HPDE6-E6E7 (cell line): ENCODE measurements at regions not wholly inside any gene's neighbourhood (a gene's known extent, or its start where the extent isn't known, plus 50 kb on each side); places are given as distances from the start of the nearest gene placed in this dataset.

Experiments
- DNase-seq: peaks from one replicate; pipeline ENCODE4 v3.0.0; 2011; ENCODE audit warnings: missing footprints; ENCODE audit errors: extremely low spot score

DNA sequence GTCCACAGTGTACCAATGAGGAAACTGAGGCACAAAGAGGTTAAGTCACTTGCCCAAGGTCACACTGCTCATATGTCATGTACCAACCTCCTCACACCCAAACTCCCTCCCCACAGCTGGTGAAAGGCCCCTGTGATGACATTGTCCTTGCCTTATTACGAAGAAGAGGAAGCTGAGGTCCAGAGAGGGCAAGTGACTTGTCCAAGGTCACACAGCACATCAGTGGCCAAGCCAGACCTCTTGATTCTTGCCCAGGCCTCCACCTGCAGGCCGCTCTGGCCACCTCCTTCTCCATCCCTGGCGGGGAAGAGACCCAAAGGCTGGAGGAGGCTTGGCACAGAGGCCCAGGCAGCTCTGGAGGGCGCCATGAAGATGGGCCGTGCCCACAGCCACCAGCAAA lies 492.4 kb downstream of the PTPRU start:
- no peak for DNase-seq

DNA sequence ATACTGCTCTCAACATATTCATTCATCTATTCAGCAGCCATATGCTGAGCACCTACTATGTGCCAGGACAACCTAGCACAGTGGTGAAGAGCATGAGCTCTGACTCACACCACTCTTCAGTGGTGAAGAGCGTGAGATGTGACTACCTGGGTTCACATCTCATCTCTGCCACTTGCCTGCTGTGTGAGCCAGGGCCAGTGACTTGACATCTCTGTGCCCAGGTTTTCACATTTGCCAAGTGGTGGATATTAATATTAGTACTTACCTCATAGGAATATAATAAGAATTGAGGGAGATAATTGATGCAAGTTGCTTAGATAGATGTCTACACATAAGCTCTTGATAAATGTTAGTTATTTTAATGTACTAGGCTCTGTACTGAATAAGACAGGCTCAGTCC lies 488.9 kb downstream of the PTPRU start:
- DNase-seq: no peak

DNA sequence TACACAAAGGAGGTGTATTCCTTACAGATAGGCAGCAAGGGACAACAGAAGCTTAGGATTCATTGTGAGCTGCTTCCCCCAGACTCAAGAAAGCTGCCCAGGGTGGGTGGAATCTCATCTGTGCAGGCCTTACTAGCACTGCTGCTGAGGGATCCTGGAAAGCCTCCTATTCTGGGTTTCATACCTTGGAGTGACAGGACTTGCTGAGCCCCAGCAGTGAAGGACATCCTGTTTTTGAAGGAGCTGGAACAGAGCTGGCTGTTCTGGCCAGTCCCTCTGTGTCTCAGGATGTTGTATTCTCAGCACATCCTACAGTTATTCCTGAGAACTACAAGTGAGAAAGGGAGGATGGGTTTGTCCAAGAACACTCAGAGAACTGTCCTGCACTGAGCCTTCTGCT lies 486.3 kb downstream of the PTPRU start:
- no peak for DNase-seq

DNA sequence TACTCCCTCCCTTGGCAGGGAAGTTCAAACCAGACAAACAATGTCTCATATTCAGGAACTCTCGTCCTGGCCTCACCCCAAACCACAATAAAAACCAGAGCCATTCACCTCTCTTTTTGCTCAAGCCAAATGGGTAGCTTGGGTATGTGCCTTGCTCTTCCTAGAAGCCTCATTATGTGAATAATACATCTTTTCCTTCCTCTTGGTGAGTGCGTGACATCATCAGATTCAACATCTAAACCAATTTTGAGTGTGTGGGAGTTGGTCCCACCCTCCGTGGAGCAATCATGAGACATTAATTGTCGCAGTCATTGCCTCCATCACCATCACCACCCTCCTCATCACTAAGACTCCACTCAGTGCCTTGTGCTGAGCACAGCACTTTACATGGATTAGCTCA lies 482.9 kb downstream of the PTPRU start:
- DNase-seq: no peak

DNA sequence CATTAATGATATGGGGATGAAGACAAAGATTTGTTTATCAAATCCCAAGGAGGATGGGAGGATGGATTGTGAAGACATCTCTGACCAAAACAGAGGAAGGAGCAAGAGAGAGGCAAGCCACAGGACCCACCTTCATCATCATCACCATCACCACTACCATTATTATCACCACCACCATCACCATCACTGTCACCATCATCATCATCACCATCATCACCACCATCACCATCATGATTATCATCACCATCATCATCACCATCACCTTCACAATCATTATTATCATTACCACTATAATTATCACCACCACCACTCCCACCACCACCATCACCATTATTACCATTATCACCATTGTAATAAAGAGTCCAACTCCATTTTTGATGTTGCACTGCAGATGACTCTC lies 482.5 kb downstream of the PTPRU start:
- DNase-seq: no peak

DNA sequence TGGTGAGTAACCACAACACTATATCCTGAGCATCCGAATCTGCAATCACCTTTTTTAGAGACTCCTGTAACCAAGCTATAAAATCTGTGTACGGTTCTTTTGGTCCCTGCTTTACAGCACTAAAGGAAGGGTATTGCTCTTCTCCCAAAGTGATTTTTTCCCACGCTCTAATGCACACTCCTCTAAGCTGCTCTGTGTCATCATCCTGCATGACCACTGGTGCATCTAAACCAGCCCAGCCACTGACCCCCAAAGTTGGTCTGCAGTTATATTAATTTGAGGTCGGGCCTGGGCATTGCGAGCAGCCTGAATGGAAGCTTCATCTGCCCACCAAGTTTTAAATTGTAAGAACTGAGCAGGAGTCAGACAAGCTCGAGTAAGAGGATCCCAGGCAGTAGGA lies 480.0 kb downstream of the PTPRU start:
- no peak for DNase-seq

DNA sequence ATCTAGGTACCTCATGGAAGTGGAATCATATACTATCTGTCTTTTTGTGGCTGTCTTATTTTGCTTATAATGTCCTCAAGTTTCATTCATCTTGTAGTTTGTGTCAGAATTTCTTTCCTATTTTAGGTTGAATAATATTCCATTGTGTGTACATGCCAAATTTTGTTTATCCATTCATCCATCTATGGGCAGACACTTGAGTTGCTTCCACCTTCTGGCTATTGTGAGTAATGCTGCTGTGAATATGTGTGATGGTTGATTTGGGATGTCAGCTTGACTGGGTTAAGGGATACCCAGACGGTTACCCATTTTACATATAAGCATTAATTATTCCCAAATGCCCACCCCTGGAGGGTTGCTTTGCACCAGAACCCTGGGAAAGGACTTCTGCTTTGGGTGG lies 477.5 kb downstream of the PTPRU start:
- DNase-seq: no peak

DNA sequence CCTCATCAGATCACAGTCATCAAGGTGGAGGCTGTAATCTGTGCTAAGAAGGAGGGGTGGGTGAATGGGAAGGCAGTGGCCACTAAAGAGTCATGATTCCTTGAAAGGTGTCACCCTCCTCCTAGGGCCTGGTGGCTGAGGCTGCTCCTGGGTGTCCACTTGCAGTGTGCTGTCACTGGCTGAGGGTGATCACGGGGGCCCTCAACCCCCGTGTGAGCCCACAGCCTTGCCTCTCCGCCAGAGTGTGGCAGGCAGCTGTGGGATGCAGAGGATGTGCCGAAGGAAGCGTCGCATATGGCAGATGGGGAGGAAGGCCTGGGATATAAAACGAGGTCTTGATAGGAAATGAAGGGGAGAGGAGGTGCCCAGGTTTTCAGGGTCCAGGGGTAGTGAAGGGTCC lies 476.5 kb downstream of the PTPRU start:
- no peak for DNase-seq

DNA sequence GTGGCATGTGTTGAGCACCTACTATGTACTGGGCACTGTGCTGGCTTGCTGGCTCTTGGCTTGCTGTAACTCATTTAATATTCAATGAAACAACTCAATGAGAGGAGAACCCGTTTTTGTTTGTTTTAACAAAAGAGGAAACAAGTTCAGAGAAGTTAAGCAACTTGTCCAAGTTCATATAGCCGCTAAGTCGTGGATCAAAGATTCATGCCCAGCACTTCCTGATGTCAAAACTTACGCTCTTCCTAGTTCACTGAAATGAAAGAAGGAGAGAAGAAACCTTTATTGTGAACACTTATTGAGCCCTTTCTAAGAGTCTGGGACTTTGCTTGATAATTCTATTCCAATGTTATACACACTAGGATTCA lies 475.9 kb downstream of the PTPRU start:
- DNase-seq: no peak

DNA sequence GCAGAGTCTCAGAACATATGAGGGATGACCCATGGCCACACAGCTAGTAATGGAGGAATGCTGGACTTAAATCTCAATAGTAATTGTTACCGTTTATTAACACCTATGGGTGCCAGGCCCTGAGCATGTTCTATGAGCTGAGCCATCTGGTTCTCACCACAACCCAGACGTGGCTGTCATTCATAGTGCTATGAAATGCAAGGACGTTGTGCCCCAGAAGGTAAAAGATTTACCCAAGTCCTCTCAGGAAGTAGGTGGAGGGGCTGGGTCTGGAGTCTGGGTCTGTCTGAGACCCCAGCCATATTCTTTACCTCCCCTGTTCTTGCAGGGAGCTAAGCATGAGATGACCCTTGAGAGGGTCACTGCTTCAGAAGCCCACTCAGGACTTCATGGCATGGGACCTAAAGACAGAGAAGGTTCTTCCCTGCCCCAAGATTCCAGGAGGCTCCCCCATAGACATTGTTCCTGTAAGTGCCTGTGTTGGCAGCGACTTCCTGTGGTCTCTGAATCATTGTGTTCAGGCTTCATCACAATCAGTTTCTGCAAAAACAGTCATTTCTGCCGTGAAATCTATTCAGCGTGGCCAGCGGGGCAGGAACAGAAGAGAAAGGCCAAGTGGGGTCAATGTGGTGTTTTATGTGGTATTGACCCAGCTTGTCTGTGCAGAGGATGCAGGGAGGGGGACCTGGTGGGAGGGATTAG lies 475.4 kb downstream of the PTPRU start:
- peak; percentile 29 for DNase-seq

DNA sequence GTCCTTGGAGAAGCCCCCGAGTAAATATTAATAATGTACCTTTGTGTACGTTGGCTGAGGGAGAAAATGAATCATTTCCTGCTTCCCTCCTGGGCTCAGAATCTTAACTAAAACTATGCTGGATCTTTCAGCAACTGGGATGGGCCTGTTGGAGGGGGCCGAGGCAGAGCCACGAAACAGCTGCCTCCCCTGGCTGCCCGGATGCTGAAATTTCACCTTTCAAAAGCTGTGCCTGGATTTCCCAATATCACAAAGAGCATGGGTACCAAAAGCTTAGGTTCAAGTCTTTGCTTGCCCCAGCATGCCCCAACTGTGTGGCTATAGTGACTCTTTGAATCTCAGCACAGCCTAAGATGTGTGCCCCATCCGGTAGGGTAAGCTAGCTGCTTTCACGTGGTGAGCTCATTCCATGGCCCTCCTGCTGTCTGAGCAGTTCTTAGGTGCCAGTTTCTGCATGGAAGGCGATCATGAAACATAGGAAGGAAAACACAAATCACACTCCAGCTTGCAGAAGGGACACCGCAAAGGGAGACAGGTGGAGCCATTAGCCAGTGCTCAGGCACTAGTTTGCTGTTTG lies 473.5 kb downstream of the PTPRU start:
- DNase-seq: peak; percentile 90

DNA sequence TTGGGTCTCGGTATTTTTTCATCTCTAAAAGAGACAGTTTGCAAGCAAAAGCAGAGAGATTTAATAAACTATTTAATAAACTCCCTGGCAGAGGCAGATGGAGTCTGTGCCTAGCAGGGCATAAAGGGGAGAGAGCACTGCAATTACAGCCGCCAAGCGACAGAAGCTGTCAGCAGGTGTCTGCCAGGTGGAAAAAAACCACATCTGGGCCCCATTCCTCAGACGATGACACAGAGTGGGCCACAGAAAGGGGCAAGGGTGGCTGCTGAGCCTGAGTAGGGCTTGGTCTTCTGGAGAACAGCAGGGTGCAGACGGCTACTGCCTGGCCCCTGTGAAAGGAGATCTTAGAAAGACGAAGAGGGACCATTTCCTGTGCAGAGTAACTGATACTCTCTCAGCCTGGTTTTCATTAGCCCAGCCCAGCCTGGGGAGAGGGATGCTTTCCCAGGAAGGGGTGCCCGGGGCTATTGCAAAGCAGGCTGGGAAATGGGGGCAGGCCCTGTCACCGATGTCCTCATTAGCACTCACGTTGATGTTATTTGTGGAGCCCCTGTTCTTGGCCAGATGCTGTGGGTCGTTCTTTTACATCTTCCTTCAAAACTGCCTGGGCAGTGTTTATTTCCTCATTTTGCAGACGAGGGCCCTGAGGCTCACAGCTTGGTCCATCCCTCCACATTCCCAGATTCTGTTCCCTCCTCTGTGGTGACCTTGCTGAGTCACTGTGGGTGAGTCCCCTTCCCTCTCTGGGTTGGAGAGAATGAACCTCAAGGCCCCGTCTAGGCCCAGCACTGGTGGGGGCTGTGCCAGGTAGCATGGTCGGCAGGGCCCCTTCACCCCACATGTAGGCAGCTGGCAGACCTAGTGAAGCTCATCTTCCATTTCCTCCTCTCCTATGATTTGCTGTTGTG lies 472.7 kb downstream of the PTPRU start:
- DNase-seq: peak; percentile 47

DNA sequence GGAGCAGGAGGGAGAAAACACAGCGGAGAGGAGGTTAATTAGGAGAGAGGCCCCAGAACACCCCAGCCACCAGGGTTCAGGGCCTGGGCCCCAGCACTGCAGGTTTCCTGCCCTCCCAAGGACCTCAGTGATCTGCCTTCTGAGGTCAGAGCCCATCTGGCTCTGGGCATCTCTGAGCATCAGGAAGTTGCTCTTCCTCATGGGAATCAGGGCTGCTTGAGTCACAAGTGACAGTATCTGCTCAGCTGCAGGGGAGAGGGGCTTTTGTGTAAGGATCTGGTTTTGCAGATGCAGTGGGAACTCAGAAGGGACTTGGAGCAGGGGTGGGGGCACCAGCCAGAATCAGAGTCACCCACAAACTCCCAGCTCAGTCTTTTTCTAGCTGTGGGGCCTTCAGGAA lies 472.1 kb downstream of the PTPRU start:
- DNase-seq: no peak

DNA sequence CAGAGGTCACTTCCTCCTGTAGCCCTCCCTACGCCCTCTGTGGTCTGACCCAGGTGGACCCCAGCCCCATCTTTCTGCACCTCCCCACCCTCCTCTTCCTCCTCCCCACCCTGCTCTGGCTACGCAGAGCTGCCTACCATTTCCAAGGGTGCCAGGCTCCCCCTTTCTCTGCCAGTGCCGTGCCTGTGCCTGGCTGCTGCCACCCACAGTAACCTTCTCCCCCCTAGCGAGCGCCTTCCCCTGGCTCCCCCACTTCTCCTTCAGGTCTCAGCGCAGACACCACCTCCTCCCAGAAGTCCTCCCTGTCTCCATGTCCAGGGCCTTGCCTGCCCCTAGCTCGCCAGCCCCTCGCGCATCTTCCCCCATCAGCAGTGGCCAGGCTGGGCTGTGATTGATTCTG lies 471.5 kb downstream of the PTPRU start:
- no peak for DNase-seq

DNA sequence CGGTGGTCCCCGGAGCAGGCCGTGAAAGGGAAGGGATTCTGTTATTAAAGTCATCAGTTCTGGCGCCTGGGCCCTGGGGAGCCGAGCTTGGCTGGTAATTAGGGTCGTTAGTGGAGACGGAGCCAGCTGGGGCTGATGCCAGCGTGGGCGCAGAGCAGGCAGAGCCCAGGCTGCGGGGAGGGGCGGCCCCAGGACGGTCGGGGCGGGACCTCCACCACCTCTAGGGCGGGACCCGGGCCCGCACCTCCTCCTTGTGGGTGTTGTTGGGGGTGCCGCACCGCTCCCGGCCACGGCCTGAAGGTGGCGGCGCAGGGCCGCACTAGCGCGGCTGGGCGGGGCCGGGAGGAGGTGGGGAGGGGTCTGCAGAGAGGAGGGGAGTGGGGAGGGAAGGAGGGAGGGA lies 470.6 kb downstream of the PTPRU start:
- peak; percentile 57 for DNase-seq

DNA sequence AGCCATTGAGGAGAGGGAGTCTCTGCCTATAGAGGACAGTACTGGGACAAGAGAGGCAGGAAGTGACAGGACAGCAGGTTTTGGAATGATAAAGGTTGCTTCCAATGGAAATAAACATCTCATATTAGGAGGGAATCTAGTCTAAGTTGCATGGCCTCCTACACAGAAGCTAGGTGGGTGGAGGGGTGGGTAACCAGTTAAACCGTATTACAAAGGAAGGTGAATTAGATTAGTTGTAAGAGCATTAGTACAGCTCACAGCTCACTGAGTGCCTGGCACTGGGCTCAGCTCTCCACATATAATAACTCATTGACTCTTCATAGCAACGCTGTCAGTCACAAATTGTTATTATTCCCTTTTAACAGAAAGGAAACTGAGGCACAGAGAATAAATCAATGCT lies 468.1 kb downstream of the PTPRU start:
- no peak for DNase-seq

DNA sequence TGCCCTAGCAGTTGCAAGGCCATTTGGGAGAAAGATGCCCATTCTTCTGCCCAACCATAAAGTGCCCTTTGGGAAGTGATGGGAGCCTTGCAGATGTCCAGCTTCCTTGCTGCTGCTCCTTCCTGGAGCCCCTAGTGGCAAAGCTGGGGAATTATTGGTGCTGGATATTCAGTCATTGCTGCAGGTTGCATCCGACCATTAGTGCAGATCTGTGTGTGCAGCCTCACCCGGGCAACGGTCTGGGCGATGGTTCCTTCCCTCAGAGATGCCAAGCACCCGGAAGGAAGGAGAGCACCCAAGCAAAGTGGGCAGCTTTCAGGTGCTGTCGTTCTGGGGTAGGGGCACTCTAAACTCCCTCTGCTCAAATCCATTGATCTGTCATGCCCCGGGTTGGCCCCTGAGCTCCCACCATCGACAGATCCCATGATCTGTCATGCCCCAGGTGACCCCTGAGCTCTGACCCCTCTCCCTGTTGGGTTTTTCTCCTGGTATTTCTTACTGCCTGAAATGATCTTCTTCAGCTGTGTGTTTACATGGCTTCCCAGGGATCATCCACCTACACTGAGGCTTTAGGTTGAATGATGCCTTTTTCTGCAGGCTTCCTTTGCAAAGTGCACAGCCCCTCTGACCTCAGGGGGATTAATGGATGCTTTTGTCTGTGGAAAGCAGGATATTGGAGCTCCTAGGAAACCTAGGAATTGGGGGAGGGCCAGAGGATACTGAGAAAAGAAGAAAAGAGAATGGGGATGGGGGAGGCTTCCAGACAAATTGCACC lies 467.5 kb downstream of the PTPRU start:
- peak; percentile 68 for DNase-seq

DNA sequence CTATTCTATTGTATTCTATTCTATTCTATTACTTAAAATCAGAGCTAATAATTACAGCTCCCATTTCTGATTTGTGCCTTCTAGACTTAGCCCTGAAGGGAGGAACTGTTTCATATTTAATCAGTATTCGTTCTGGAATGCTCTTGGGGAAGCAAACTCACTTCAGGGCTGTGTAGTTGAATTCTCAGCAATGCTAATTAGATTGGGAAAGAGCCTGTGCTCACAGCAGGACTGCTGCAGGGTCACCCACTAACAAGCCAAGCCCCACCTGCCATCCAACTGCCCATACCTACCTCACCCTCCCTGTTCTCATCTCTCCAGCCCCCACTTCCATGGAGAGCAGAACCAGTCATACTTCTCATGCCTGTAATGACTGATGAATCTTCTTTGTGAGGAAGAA lies 464.2 kb downstream of the PTPRU start:
- DNase-seq: no peak

DNA sequence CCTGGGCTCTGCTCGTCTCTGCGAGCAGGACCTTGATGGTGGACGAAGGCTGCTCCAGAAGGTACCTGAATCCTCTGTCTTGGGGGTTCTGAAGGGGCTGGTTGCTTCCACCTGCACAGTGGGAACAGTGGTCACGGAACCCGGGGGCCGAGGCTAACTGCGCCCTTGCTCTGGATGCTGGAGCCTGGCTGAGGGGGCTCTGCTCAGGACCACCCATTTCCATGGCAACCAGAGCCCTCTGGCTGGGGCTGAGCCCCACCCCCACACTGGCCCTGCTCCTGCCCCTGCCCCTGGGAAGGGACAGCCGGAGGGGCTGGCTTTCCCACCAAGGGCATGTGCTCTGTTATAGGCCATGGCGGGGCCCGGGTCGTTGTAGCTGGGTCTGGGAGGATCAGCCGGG lies 462.3 kb downstream of the PTPRU start:
- DNase-seq: no peak

DNA sequence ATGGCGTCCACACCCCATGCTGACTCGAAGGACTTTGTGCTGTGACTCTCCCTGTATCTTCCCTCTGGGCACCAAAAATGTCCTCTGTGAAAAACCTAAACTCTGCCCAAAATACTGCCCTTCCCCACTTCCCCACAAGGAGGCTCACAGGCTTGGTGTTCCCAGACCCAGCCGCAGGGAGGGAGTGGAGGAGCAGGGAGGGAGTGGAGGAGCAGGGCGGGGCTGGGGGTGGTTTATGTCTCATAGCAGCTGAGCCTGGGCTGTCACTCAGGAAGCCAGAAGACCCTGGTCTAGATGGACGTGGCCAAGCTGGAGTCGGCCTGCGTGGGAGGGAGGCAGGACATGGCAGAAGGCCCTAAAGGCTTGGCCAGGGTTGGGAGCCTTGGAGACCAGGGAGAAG lies 461.7 kb downstream of the PTPRU start:
- peak; percentile 70 for DNase-seq

DNA sequence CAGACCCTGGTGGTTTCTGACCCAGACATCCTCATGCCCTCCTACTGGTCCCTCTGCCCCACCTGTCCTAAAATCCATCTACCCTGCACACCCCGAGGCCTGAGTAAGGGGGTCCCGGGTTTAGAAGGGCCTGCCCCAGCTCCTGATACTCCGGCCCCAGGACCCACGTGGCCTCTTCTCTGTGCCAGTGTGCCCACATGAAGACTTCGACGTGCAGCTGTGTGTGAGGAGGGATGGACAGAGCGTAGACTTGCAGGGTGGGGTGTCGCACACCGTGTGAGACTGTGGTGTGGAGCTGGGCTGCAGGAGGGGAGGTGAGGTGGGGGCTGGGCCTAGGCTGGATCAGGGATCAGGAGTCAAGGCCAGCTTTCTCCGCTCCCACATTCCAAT lies 461.1 kb downstream of the PTPRU start:
- no peak for DNase-seq

DNA sequence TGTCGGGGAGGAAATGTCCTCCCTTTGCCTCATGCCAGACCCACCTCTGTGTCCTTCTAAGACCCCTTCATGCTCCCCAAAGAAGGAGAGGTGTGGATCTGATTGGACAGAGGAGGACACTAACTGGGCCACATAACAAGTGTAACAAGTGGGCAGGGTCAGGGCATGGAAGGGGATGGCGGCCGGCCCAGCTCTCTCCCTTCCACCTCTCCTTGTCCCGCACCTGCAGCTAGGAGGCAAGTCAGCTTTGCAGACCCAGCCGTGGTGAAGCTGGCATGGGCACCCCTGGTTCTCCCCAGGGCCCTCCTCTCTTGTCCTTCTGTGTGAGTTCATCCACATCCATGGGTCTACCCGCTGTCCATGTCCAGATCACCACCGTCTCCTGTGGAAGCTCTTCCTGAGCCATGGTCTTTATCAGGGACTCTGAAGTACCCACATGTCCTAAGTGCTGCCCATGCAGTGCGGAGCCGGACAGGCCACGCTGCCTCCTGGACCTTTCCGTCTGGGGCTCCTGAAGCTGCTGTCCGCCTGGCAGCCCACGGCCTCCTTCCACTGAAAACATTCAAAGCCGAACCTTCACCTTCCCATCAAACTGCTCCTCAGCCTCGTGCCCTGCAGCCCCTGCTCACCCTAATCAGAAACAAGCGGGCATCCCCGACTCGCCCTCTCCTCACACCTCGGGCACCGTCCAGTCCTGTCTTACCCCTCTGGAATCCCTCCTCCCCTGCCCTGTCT lies 460.5 kb downstream of the PTPRU start:
- no peak for DNase-seq
